GM23338 (cell line): ENCODE measurements at regions not wholly inside any gene's neighbourhood (a gene's known extent, or its start where the extent isn't known, plus 50 kb on each side); places are given as distances from the start of the nearest gene placed in this dataset.

ENCODE experiments used
- CREB1 ChIP-seq: fragments of 250-450 bp; sonication (Bioruptor Pico); IDR thresholded peaks from 2 replicates; pipeline ENCODE4 v1.5.0; 2020; ENCODE audit warnings: low read depth, mild to moderate bottlenecking, moderate library complexity
- EZH2 ChIP-seq: fragments of 200-600 bp; sonication (generic); IDR thresholded peaks from one replicate; pipeline ENCODE4 v1.8.0; 2017; ENCODE audit warnings: antibody characterized with exemption, mild to moderate bottlenecking, low read depth; ENCODE audit not compliant: unreplicated experiment
- EZH2phosphoT487 ChIP-seq: fragments of 200-600 bp; sonication (generic); IDR thresholded peaks from one replicate; pipeline ENCODE4 v1.8.1; 2018; ENCODE audit warnings: antibody characterized with exemption; ENCODE audit not compliant: unreplicated experiment
- JUNB ChIP-seq: IDR thresholded peaks from one replicate; pipeline ENCODE4 v1.6.1; 2016; ENCODE audit warnings: antibody characterized with exemption; ENCODE audit not compliant: unreplicated experiment
- NANOG ChIP-seq: IDR thresholded peaks from 2 replicates; pipeline ENCODE4 v1.6.1; 2016; ENCODE audit warnings: antibody characterized with exemption, borderline replicate concordance
- POLR2AphosphoS5 ChIP-seq: IDR thresholded peaks from 2 replicates; pipeline ENCODE4 v1.6.1; 2016; ENCODE audit warnings: antibody characterized with exemption, low read depth
- STAT1 ChIP-seq: IDR thresholded peaks from one replicate; pipeline ENCODE4 v1.6.1; 2016; ENCODE audit warnings: antibody characterized with exemption; ENCODE audit not compliant: unreplicated experiment
- ZNF114 ChIP-seq: fragments of 250-450 bp; sonication (Bioruptor Pico); IDR thresholded peaks from 2 replicates; pipeline ENCODE4 v1.5.0; 2020; ENCODE audit warnings: mild to moderate bottlenecking, moderate library complexity
- ZNF331 ChIP-seq: fragments of 250-450 bp; sonication (Bioruptor Pico); IDR thresholded peaks from 2 replicates; pipeline ENCODE4 v1.5.0; 2020; ENCODE audit warnings: low read depth, mild to moderate bottlenecking, moderate library complexity
- TF ChIP-seq, protein P1 (sequence below), 2 experiments: fragments of 200-600 bp in 1 of 2; sonication (generic) in 1 of 2; conservative IDR thresholded peaks; 2 replicates each; pipeline versions ENCODE4 v1.5.1 to v1.6.1; 2016 to 2017; ENCODE audit warnings: antibody characterized with exemption in 2 of 2, low read depth in 2 of 2, mild to moderate bottlenecking in 2 of 2, moderate library complexity in 1 of 2
- TF ChIP-seq, protein P2 (sequence below): IDR thresholded peaks from one replicate; pipeline ENCODE4 v1.6.1; 2018; ENCODE audit warnings: antibody characterized with exemption; ENCODE audit not compliant: unreplicated experiment
- TF ChIP-seq, protein P3 (sequence below): IDR thresholded peaks from 2 replicates; pipeline ENCODE4 v1.6.1; 2016; ENCODE audit warnings: antibody characterized with exemption
- TF ChIP-seq, protein P4 (sequence below): fragments of 250-450 bp; sonication (Bioruptor Pico); IDR thresholded peaks from 2 replicates; pipeline ENCODE4 v1.5.0; 2020; ENCODE audit warnings: mild to moderate bottlenecking, moderate library complexity

DNA sequence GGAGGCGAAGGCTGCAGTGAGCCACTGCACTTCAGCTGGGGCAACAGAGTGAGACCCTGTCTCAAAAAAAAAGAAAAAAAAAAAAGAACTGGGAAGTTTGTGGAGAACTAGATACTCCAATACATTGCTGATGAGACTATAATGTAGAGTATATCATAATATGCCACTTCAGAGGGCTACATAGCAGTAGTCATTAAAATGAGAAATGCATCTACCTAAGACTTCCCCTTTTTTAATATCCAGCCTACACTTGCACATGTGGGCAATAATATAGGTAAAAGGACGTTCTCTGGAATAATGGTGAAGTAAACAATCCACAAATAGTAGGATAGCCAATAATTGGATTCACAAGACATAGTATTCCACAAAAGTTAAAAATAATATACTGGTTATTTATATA is 311.0 kb downstream of the HLX start:
- TF ChIP-seq POLR2AphosphoS5 (no peak), EZH2 (no peak), CREB1 (no peak), STAT1 (no peak), EZH2phosphoT487 (no peak), JUNB (no peak), NANOG (no peak), ZNF331 (CRISPR knock-in tag) (no peak), ZNF114 (CRISPR knock-in tag) (no peak)
- TF ChIP-seq, protein P1, sequence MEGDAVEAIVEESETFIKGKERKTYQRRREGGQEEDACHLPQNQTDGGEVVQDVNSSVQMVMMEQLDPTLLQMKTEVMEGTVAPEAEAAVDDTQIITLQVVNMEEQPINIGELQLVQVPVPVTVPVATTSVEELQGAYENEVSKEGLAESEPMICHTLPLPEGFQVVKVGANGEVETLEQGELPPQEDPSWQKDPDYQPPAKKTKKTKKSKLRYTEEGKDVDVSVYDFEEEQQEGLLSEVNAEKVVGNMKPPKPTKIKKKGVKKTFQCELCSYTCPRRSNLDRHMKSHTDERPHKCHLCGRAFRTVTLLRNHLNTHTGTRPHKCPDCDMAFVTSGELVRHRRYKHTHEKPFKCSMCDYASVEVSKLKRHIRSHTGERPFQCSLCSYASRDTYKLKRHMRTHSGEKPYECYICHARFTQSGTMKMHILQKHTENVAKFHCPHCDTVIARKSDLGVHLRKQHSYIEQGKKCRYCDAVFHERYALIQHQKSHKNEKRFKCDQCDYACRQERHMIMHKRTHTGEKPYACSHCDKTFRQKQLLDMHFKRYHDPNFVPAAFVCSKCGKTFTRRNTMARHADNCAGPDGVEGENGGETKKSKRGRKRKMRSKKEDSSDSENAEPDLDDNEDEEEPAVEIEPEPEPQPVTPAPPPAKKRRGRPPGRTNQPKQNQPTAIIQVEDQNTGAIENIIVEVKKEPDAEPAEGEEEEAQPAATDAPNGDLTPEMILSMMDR (conservative IDR thresholded peaks at IDR 0.05; ENCODE audit: low read depth in 2 of 2), result no peak
- TF ChIP-seq, protein P2, sequence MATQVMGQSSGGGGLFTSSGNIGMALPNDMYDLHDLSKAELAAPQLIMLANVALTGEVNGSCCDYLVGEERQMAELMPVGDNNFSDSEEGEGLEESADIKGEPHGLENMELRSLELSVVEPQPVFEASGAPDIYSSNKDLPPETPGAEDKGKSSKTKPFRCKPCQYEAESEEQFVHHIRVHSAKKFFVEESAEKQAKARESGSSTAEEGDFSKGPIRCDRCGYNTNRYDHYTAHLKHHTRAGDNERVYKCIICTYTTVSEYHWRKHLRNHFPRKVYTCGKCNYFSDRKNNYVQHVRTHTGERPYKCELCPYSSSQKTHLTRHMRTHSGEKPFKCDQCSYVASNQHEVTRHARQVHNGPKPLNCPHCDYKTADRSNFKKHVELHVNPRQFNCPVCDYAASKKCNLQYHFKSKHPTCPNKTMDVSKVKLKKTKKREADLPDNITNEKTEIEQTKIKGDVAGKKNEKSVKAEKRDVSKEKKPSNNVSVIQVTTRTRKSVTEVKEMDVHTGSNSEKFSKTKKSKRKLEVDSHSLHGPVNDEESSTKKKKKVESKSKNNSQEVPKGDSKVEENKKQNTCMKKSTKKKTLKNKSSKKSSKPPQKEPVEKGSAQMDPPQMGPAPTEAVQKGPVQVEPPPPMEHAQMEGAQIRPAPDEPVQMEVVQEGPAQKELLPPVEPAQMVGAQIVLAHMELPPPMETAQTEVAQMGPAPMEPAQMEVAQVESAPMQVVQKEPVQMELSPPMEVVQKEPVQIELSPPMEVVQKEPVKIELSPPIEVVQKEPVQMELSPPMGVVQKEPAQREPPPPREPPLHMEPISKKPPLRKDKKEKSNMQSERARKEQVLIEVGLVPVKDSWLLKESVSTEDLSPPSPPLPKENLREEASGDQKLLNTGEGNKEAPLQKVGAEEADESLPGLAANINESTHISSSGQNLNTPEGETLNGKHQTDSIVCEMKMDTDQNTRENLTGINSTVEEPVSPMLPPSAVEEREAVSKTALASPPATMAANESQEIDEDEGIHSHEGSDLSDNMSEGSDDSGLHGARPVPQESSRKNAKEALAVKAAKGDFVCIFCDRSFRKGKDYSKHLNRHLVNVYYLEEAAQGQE, result no peak
- TF ChIP-seq, protein P3, sequence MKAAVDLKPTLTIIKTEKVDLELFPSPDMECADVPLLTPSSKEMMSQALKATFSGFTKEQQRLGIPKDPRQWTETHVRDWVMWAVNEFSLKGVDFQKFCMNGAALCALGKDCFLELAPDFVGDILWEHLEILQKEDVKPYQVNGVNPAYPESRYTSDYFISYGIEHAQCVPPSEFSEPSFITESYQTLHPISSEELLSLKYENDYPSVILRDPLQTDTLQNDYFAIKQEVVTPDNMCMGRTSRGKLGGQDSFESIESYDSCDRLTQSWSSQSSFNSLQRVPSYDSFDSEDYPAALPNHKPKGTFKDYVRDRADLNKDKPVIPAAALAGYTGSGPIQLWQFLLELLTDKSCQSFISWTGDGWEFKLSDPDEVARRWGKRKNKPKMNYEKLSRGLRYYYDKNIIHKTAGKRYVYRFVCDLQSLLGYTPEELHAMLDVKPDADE, result no peak
- TF ChIP-seq, protein P4, sequence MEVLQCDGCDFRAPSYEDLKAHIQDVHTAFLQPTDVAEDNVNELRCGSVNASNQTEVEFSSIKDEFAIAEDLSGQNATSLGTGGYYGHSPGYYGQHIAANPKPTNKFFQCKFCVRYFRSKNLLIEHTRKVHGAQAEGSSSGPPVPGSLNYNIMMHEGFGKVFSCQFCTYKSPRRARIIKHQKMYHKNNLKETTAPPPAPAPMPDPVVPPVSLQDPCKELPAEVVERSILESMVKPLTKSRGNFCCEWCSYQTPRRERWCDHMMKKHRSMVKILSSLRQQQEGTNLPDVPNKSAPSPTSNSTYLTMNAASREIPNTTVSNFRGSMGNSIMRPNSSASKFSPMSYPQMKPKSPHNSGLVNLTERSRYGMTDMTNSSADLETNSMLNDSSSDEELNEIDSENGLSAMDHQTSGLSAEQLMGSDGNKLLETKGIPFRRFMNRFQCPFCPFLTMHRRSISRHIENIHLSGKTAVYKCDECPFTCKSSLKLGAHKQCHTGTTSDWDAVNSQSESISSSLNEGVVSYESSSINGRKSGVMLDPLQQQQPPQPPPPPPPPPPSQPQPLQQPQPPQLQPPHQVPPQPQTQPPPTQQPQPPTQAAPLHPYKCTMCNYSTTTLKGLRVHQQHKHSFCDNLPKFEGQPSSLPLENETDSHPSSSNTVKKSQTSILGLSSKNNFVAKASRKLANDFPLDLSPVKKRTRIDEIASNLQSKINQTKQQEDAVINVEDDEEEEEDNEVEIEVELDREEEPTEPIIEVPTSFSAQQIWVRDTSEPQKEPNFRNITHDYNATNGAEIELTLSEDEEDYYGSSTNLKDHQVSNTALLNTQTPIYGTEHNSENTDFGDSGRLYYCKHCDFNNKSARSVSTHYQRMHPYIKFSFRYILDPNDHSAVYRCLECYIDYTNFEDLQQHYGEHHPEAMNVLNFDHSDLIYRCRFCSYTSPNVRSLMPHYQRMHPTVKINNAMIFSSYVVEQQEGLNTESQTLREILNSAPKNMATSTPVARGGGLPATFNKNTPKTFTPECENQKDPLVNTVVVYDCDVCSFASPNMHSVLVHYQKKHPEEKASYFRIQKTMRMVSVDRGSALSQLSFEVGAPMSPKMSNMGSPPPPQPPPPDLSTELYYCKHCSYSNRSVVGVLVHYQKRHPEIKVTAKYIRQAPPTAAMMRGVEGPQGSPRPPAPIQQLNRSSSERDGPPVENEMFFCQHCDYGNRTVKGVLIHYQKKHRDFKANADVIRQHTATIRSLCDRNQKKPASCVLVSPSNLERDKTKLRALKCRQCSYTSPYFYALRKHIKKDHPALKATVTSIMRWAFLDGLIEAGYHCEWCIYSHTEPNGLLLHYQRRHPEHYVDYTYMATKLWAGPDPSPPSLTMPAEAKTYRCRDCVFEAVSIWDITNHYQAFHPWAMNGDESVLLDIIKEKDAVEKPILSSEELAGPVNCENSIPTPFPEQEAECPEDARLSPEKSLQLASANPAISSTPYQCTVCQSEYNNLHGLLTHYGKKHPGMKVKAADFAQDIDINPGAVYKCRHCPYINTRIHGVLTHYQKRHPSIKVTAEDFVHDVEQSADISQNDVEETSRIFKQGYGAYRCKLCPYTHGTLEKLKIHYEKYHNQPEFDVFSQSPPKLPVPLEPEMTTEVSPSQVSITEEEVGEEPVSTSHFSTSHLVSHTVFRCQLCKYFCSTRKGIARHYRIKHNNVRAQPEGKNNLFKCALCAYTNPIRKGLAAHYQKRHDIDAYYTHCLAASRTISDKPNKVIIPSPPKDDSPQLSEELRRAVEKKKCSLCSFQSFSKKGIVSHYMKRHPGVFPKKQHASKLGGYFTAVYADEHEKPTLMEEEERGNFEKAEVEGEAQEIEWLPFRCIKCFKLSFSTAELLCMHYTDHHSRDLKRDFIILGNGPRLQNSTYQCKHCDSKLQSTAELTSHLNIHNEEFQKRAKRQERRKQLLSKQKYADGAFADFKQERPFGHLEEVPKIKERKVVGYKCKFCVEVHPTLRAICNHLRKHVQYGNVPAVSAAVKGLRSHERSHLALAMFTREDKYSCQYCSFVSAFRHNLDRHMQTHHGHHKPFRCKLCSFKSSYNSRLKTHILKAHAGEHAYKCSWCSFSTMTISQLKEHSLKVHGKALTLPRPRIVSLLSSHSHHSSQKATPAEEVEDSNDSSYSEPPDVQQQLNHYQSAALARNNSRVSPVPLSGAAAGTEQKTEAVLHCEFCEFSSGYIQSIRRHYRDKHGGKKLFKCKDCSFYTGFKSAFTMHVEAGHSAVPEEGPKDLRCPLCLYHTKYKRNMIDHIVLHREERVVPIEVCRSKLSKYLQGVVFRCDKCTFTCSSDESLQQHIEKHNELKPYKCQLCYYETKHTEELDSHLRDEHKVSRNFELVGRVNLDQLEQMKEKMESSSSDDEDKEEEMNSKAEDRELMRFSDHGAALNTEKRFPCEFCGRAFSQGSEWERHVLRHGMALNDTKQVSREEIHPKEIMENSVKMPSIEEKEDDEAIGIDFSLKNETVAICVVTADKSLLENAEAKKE (CRISPR knock-in tag), result no peak
